ENCODE measurements at regions not wholly inside any gene's neighbourhood (a gene's known extent, or its start where the extent isn't known, plus 50 kb on each side); places are given as distances from the start of the nearest gene placed in this dataset.

DNA sequence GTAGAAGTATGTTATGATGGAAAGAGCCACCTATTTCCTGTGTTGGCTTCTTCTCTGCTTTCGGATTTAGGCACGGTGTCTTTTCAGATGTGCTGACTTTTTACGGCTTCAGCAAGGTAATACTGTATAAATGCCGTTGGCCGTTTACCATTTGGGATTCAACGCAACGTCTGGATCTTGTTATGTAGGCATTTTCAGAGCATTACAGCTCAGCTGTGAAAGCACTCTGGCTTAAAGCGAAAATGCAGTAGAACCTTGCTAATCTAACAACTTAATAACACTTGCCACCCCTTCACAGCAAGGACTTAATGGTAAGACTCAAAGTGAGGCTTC lies 229.9 kb downstream of the EFCAB11 start:
- TF ChIP-seq, protein P1, sequence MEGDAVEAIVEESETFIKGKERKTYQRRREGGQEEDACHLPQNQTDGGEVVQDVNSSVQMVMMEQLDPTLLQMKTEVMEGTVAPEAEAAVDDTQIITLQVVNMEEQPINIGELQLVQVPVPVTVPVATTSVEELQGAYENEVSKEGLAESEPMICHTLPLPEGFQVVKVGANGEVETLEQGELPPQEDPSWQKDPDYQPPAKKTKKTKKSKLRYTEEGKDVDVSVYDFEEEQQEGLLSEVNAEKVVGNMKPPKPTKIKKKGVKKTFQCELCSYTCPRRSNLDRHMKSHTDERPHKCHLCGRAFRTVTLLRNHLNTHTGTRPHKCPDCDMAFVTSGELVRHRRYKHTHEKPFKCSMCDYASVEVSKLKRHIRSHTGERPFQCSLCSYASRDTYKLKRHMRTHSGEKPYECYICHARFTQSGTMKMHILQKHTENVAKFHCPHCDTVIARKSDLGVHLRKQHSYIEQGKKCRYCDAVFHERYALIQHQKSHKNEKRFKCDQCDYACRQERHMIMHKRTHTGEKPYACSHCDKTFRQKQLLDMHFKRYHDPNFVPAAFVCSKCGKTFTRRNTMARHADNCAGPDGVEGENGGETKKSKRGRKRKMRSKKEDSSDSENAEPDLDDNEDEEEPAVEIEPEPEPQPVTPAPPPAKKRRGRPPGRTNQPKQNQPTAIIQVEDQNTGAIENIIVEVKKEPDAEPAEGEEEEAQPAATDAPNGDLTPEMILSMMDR (IDR thresholded peaks at IDR 0.05; ENCODE audit: insufficient read depth, low read depth, low read length), result no peak
- no peak for TF ChIP-seq EZH2 (IDR thresholded peaks at IDR 0.05; ENCODE audit: insufficient read depth, low read length)
